ENCODE measurements at regions not wholly inside any gene's neighbourhood (a gene's known extent, or its start where the extent isn't known, plus 50 kb on each side); places are given as distances from the start of the nearest gene placed in this dataset.

GRCh38 chr3:54020436-54020835 is 101.9 kb upstream of the CACNA2D3 start:
- Histone ChIP-seq H4K20me1 (ENCODE audit: insufficient read depth, low read length) (no peaks in the 10 kb centered on the region), H3K27me3 (ENCODE audit: insufficient read depth, low read length, poor library complexity) (no peaks in the 10 kb centered on the region), H2AFZ (ENCODE audit: low read depth, low read length) (no peak overlapping the region), H3K9ac (ENCODE audit: low read depth, low read length) (no peak overlapping the region), H3K4me1 (ENCODE audit: insufficient read depth, low read length) (no peaks in the 10 kb centered on the region), H3K27ac (ENCODE audit: low read length) (no peak overlapping the region), H3K4me3 (ENCODE audit: low read depth in 1 of 2, low read length in 2 of 2) (no peak overlapping the region), H3K79me2 (ENCODE audit: insufficient read depth, low read length) (no peaks in the 10 kb centered on the region), H3K9me3 (ENCODE audit: insufficient read depth, low read length, severe bottlenecking) (no peaks in the 10 kb centered on the region), H3K36me3 (ENCODE audit: insufficient read depth, low read length) (no peaks in the 10 kb centered on the region), H3K4me2 (ENCODE audit: insufficient read depth, low read length) (no peak overlapping the region)
- no peak for DNase-seq
- no peak for ATAC-seq (ENCODE audit: insufficient read depth, low read depth)
- TF ChIP-seq CTCF (IDR thresholded peaks at IDR 0.05; ENCODE audit: borderline replicate concordance, extremely low read depth, low read length, poor library complexity, severe bottlenecking), result no peak
- TF ChIP-seq EZH2 (IDR thresholded peaks at IDR 0.05; ENCODE audit: borderline replicate concordance, low read depth, low read length, severe bottlenecking), result no peak

GRCh38 chr3:54014067-54014466 is 108.3 kb upstream of the CACNA2D3 start:
- DNase-seq, result no peak
- Histone ChIP-seq H3K36me3 (ENCODE audit: insufficient read depth, low read length) (no peaks in the 10 kb centered on the region), H3K9me3 (ENCODE audit: insufficient read depth, low read length, severe bottlenecking) (no peaks in the 10 kb centered on the region), H3K4me1 (ENCODE audit: insufficient read depth, low read length) (no peaks in the 10 kb centered on the region), H3K4me3 (ENCODE audit: low read depth in 1 of 2, low read length in 2 of 2) (no peak overlapping the region), H3K4me2 (ENCODE audit: insufficient read depth, low read length) (no peak overlapping the region), H3K79me2 (ENCODE audit: insufficient read depth, low read length) (no peaks in the 10 kb centered on the region), H2AFZ (ENCODE audit: low read depth, low read length) (no peak overlapping the region), H3K27ac (ENCODE audit: low read length) (no peak overlapping the region), H3K27me3 (ENCODE audit: insufficient read depth, low read length, poor library complexity) (no peaks in the 10 kb centered on the region), H4K20me1 (ENCODE audit: insufficient read depth, low read length) (no peaks in the 10 kb centered on the region), H3K9ac (ENCODE audit: low read depth, low read length) (no peak overlapping the region)
- no peak for ATAC-seq (ENCODE audit: insufficient read depth, low read depth)
- TF ChIP-seq CTCF (IDR thresholded peaks at IDR 0.05; ENCODE audit: borderline replicate concordance, extremely low read depth, low read length, poor library complexity, severe bottlenecking), result no peak

- H2AFZ ChIP-seq (ENCODE audit: low read depth, low read length), result no peak overlapping the region
- no peaks in the 10 kb centered on the region for H3K27me3 ChIP-seq (ENCODE audit: insufficient read depth, low read length, poor library complexity)
- H3K4me3 ChIP-seq (ENCODE audit: low read depth in 1 of 2, low read length in 2 of 2), result no peak overlapping the region
- DNase-seq (no peak), ATAC-seq (ENCODE audit: insufficient read depth, low read depth) (no peak)
- no peaks in the 10 kb centered on the region for H3K9me3 ChIP-seq (ENCODE audit: insufficient read depth, low read length, severe bottlenecking)
- H3K4me1 ChIP-seq (ENCODE audit: insufficient read depth, low read length), result no peaks in the 10 kb centered on the region
- H3K9ac ChIP-seq (ENCODE audit: low read depth, low read length), result no peak overlapping the region
- H3K79me2 ChIP-seq (ENCODE audit: insufficient read depth, low read length), result no peaks in the 10 kb centered on the region
- no peak for TF ChIP-seq CTCF (IDR thresholded peaks at IDR 0.05; ENCODE audit: borderline replicate concordance, extremely low read depth, low read length, poor library complexity, severe bottlenecking)
- no peak for TF ChIP-seq EZH2 (IDR thresholded peaks at IDR 0.05; ENCODE audit: borderline replicate concordance, low read depth, low read length, severe bottlenecking)
- H3K27ac ChIP-seq (ENCODE audit: low read length), result no peak overlapping the region
- no peak overlapping the region for H3K4me2 ChIP-seq (ENCODE audit: insufficient read depth, low read length)
- no peaks in the 10 kb centered on the region for H4K20me1 ChIP-seq (ENCODE audit: insufficient read depth, low read length)
- H3K36me3 ChIP-seq (ENCODE audit: insufficient read depth, low read length), result no peaks in the 10 kb centered on the region
Observed at GRCh38 chr3:54008744-54009143, 113.6 kb upstream of the CACNA2D3 start.

- Histone ChIP-seq H3K27me3 (ENCODE audit: insufficient read depth, low read length, poor library complexity) (no peaks in the 10 kb centered on the region), H3K4me1 (ENCODE audit: insufficient read depth, low read length) (no peaks in the 10 kb centered on the region), H3K4me3 (ENCODE audit: low read depth in 1 of 2, low read length in 2 of 2) (no peak overlapping the region), H3K27ac (ENCODE audit: low read length) (no peak overlapping the region), H3K4me2 (ENCODE audit: insufficient read depth, low read length) (no peak overlapping the region), H4K20me1 (ENCODE audit: insufficient read depth, low read length) (no peaks in the 10 kb centered on the region), H3K36me3 (ENCODE audit: insufficient read depth, low read length) (no peaks in the 10 kb centered on the region), H2AFZ (ENCODE audit: low read depth, low read length) (no peak overlapping the region), H3K9me3 (ENCODE audit: insufficient read depth, low read length, severe bottlenecking) (no peaks in the 10 kb centered on the region), H3K9ac (ENCODE audit: low read depth, low read length) (no peak overlapping the region), H3K79me2 (ENCODE audit: insufficient read depth, low read length) (no peaks in the 10 kb centered on the region)
- ATAC-seq (ENCODE audit: insufficient read depth, low read depth) (no peak), DNase-seq (no peak)
- TF ChIP-seq CTCF (IDR thresholded peaks at IDR 0.05; ENCODE audit: borderline replicate concordance, extremely low read depth, low read length, poor library complexity, severe bottlenecking), result no peak
- no peak for TF ChIP-seq EZH2 (IDR thresholded peaks at IDR 0.05; ENCODE audit: borderline replicate concordance, low read depth, low read length, severe bottlenecking)
Observed at GRCh38 chr3:54008099-54008498, 114.3 kb upstream of the CACNA2D3 start.
